DOHH2 (cell line): ENCODE measurements at regions not wholly inside any gene's neighbourhood (a gene's known extent, or its start where the extent isn't known, plus 50 kb on each side); places are given as distances from the start of the nearest gene placed in this dataset.

Experiments used
- H3F3A ChIP-seq: fragments of 200-600 bp; sonication (generic), shearing (Covaris generic); 2 replicates; pipeline ENCODE4 v1.6.0; 2016; ENCODE audit warnings: antibody characterized with exemption, mild to moderate bottlenecking; ENCODE audit not compliant: control insufficient read depth, insufficient read depth
- H3K27ac ChIP-seq: fragments of 200-600 bp; sonication (generic); 2 replicates; pipeline ENCODE4 v1.5.1; 2014; ENCODE audit warnings: low read depth, mild to moderate bottlenecking, low read length, moderate library complexity
- H3K27me3 ChIP-seq: fragments of 200-600 bp; sonication (generic); 2 replicates; pipeline ENCODE4 v1.6.1; 2014; ENCODE audit warnings: mild to moderate bottlenecking, low read length, mixed read lengths; ENCODE audit not compliant: control insufficient read depth
- H3K36me3 ChIP-seq: fragments of 200-600 bp; sonication (generic); 2 replicates; pipeline ENCODE4 v1.6.1; 2014; ENCODE audit warnings: mild to moderate bottlenecking, low read length, moderate library complexity, mixed read lengths; ENCODE audit not compliant: control insufficient read depth
- H3K4me1 ChIP-seq: fragments of 200-600 bp; sonication (generic); 2 replicates; pipeline ENCODE4 v1.6.1; 2014; ENCODE audit warnings: mild to moderate bottlenecking, low read length, mixed read lengths; ENCODE audit not compliant: control insufficient read depth
- H3K4me2 ChIP-seq: fragments of 200-600 bp; sonication (generic); 2 replicates; pipeline ENCODE4 v1.6.0; 2014; ENCODE audit warnings: mild to moderate bottlenecking, low read length, moderate library complexity
- H3K4me3 ChIP-seq: fragments of 200-600 bp; sonication (generic); 2 replicates; pipeline ENCODE4 v1.5.1; 2014; ENCODE audit warnings: mild to moderate bottlenecking, low read length, mixed read lengths
- H3K79me2 ChIP-seq: fragments of 200-600 bp; sonication (generic); 2 replicates; pipeline ENCODE4 v1.6.1; 2014; ENCODE audit warnings: mild to moderate bottlenecking, low read length, mixed read lengths; ENCODE audit not compliant: control insufficient read depth
- H3K9me2 ChIP-seq: fragments of 200-600 bp; sonication (generic); replicated peaks from 2 replicates; pipeline ENCODE4 v1.6.1; 2014; ENCODE audit warnings: mild to moderate bottlenecking, low read length, mixed read lengths; ENCODE audit not compliant: control insufficient read depth
- H3K9me3 ChIP-seq: fragments of 200-600 bp; sonication (generic); 2 replicates; pipeline ENCODE4 v1.6.1; 2014; ENCODE audit warnings: antibody characterized with exemption, low read length, mixed read lengths; ENCODE audit not compliant: control insufficient read depth, insufficient read depth
- H4K20me1 ChIP-seq: fragments of 200-600 bp; sonication (generic); 2 replicates; pipeline ENCODE4 v1.6.0; 2014; ENCODE audit warnings: low read depth, mild to moderate bottlenecking, antibody characterized with exemption, low read length, moderate library complexity; ENCODE audit not compliant: control insufficient read depth, insufficient read depth
- EZH2phosphoT487 ChIP-seq: fragments of 200-600 bp; sonication (generic); IDR thresholded peaks from 2 replicates; pipeline ENCODE4 v1.6.1; 2017; ENCODE audit warnings: borderline replicate concordance, mild to moderate bottlenecking, antibody characterized with exemption, low read length, moderate library complexity, mixed read lengths
- TF ChIP-seq, protein P1 (sequence below): fragments of 200-600 bp; sonication (generic); IDR thresholded peaks from one replicate; pipeline ENCODE4 v1.5.1; 2014; ENCODE audit warnings: antibody characterized with exemption, mild to moderate bottlenecking, low read depth, low read length; ENCODE audit not compliant: poor library complexity, severe bottlenecking

DNA sequence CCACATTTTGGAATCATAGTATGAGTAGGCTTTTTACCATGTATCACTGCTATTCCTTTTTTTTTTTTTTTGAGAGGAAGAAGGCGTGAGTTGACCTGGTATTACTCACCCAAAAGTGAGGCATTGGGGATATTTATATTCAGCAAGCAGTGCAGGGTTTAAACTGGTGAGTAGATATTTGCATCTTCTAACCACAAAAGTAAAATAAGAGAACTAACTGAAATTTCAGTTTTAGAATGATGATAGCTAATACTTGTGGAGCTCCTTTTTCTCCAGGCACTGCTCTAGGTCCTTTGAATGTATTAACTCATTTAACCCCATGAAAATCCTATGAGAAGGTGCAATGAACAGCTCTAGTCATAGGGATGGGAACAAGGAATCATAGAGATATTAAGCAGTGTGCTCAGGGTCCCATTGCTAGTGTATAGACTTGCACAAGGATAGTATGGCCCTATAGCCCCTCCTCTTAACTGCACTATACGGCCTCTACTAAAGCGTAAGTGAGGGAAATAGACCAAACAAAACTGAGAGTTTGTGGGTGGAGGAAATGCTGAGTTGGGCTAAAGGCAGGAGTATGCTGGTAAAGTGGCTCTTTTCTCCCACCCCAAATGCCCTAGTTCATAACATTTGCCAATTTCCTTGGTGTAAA, 104.3 kb upstream of the MAX start:
- peaks cover 13% of the 10 kb centered on the region for H3K36me3 ChIP-seq
- peak overlapping the region; percentile 96 for H3K27ac ChIP-seq
- H3K79me2 ChIP-seq = no peaks in the 10 kb centered on the region
- TF ChIP-seq EZH2phosphoT487 = no peak
- TF ChIP-seq, protein P1, sequence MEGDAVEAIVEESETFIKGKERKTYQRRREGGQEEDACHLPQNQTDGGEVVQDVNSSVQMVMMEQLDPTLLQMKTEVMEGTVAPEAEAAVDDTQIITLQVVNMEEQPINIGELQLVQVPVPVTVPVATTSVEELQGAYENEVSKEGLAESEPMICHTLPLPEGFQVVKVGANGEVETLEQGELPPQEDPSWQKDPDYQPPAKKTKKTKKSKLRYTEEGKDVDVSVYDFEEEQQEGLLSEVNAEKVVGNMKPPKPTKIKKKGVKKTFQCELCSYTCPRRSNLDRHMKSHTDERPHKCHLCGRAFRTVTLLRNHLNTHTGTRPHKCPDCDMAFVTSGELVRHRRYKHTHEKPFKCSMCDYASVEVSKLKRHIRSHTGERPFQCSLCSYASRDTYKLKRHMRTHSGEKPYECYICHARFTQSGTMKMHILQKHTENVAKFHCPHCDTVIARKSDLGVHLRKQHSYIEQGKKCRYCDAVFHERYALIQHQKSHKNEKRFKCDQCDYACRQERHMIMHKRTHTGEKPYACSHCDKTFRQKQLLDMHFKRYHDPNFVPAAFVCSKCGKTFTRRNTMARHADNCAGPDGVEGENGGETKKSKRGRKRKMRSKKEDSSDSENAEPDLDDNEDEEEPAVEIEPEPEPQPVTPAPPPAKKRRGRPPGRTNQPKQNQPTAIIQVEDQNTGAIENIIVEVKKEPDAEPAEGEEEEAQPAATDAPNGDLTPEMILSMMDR = no peak
- H3K9me2 ChIP-seq = no peaks in the 10 kb centered on the region
- peaks cover 59% of the 10 kb centered on the region for H3F3A ChIP-seq
- H3K4me2 ChIP-seq = peak overlapping the region; percentile 89
- H3K9me3 ChIP-seq = peaks cover 6% of the 10 kb centered on the region
- H3K4me3 ChIP-seq = peak overlapping the region; percentile 69
- no peaks in the 10 kb centered on the region for H4K20me1 ChIP-seq
- H3K4me1 ChIP-seq = peaks cover 90% of the 10 kb centered on the region
- no peaks in the 10 kb centered on the region for H3K27me3 ChIP-seq

DNA sequence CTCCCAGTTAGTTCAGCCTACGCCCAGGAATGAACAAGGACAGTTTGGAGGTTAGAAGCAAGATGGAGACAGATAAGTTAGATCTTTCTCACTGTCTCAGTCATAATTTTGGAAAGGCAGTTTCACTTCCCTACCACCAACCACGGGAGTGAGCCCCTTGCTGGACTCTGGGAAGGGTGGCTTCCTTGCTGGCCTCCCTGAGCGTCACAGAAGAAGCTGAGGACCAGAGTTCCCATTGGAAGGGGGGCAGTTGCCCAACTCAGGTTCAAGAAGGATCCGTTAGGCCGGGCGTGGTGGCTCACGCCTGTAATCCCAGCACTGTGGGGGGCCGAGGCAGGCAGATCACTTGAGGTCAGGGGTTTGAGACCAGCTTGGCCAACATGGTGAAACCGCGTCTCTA, 106.2 kb upstream of the MAX start:
- TF ChIP-seq, protein P1 = no peak
- TF ChIP-seq EZH2phosphoT487 = no peak
- Histone ChIP-seq H3K9me3 (no peaks in the 10 kb centered on the region), H3K79me2 (no peaks in the 10 kb centered on the region), H3K4me2 (peak overlapping the region; percentile 89), H3K4me1 (peaks cover 81% of the 10 kb centered on the region), H3K9me2 (no peaks in the 10 kb centered on the region), H3K27ac (peak overlapping the region; percentile 96), H3K36me3 (peaks cover 13% of the 10 kb centered on the region), H3F3A (peaks cover 59% of the 10 kb centered on the region), H3K27me3 (no peaks in the 10 kb centered on the region), H3K4me3 (peak overlapping the region; percentile 69), H4K20me1 (no peaks in the 10 kb centered on the region)

DNA sequence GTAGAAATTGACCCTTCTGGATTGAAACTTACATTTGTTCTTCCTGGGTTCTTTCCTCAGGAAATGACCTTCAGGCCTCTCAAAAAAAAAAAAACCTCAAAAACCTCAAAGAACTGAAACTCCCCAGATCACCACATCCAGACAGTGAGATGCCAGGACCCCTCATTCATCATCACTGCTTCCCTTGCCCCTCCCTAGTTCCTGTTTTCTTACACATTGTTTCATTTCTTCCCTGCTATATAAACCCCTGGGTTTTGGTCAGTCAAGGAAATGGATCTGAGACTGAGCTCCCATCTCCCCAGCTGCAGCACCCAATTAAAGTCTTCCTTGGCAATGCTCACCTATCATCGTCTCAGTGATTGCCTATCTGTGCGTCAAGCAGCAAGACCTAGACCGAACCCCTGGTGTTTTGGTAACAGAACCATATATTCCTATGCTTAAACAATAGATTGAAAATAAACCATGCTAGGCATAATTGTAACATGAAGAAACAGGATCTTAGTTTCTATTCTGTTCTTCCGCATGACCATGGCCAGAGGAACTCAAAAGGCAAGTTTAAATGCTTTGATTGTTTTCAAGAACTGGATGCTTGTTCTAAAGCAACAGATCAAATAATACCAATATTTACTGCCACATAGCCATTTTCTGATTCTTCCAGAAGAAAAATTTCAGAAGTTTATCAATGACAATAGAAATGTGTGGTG, 108.0 kb upstream of the MAX start:
- Histone ChIP-seq H3K4me2 (peak overlapping the region; percentile 89), H3K36me3 (peaks cover 6% of the 10 kb centered on the region; the same call in 1 of the 2 replicates)

More for the DNA sequence above, 108.0 kb upstream of the MAX start:
- Histone ChIP-seq H3K9me2 (no peaks in the 10 kb centered on the region), H3K27ac (peak overlapping the region; percentile 96), H4K20me1 (no peaks in the 10 kb centered on the region), H3K27me3 (no peaks in the 10 kb centered on the region), H3K4me1 (peaks cover 71% of the 10 kb centered on the region), H3K79me2 (no peaks in the 10 kb centered on the region), H3K4me3 (peak overlapping the region; percentile 17), H3F3A (peaks cover 47% of the 10 kb centered on the region), H3K9me3 (no peaks in the 10 kb centered on the region)
- TF ChIP-seq, protein P1 = no peak
- TF ChIP-seq EZH2phosphoT487 = no peak
